Activated T-cell treated with anti-CD3 and anti-CD28 coated beads, Interleukin-2, amount 50 U/mL, for 48 hours (primary cell): ENCODE measurements at regions not wholly inside any gene's neighbourhood (a gene's known extent, or its start where the extent isn't known, plus 50 kb on each side); places are given as distances from the start of the nearest gene placed in this dataset.

ENCODE experiments used
- DNase-seq, 2 experiments: peaks; one replicate each; pipeline ENCODE4 v3.0.0-alpha.2; 2020

GRCh38 chr6:33862536-33862935 lies 58.7 kb upstream of the MLN start:
- no peak for DNase-seq

GRCh38 chr6:33861722-33862121 lies 57.9 kb upstream of the MLN start:
- no peak for DNase-seq

GRCh38 chr6:33860706-33861474 lies 57.1 kb upstream of the MLN start:
- peak in 1 of 2 experiments; percentile 37 for DNase-seq

- no peak for DNase-seq
Observed at GRCh38 chr6:33860006-33860405, 56.2 kb upstream of the MLN start.

GRCh38 chr6:33858804-33859505 lies 55.2 kb upstream of the MLN start:
- no peak for DNase-seq

GRCh38 chr6:33857932-33858475 lies 54.2 kb upstream of the MLN start:
- no peak for DNase-seq

GRCh38 chr6:33857093-33857931 lies 53.5 kb upstream of the MLN start:
- no peak for DNase-seq

- DNase-seq, result peak; percentile 85
Observed at GRCh38 chr6:33856655-33857054, 52.9 kb upstream of the MLN start.

- DNase-seq, result no peak
Observed at GRCh38 chr6:33856031-33856590, 52.3 kb upstream of the MLN start.

- DNase-seq, result no peak
Observed at GRCh38 chr6:33854572-33855030, 50.8 kb upstream of the MLN start.

- no peak for DNase-seq
Observed at GRCh38 chr6:33853736-33854135, 49.9 kb upstream of the MLN start.
